ENCODE measurements at regions not wholly inside any gene's neighbourhood (a gene's known extent, or its start where the extent isn't known, plus 50 kb on each side); places are given as distances from the start of the nearest gene placed in this dataset.

DNA sequence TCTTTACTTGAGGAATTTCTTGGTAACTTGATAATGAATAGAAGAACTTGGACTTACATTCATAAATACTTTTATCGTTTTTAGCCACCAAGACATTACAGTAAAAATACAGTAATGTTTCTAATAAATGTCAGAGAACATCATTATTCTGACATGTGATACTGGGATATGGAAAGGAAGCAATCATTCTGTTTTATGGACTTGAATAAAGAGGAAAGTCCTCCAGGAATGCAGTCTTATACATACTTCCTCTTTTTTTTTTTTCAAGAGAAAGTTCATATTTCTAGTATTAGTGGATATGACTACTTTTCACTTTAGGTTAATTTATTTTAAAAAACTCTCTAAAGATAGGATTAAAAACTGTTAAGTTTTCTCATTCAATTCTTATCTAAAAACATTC lies 220.0 kb upstream of the SEMA3C start:
- TF ChIP-seq, protein P1, sequence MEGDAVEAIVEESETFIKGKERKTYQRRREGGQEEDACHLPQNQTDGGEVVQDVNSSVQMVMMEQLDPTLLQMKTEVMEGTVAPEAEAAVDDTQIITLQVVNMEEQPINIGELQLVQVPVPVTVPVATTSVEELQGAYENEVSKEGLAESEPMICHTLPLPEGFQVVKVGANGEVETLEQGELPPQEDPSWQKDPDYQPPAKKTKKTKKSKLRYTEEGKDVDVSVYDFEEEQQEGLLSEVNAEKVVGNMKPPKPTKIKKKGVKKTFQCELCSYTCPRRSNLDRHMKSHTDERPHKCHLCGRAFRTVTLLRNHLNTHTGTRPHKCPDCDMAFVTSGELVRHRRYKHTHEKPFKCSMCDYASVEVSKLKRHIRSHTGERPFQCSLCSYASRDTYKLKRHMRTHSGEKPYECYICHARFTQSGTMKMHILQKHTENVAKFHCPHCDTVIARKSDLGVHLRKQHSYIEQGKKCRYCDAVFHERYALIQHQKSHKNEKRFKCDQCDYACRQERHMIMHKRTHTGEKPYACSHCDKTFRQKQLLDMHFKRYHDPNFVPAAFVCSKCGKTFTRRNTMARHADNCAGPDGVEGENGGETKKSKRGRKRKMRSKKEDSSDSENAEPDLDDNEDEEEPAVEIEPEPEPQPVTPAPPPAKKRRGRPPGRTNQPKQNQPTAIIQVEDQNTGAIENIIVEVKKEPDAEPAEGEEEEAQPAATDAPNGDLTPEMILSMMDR (IDR thresholded peaks at IDR 0.05): no peak
- no peak for TF ChIP-seq POLR2A (IDR thresholded peaks at IDR 0.05)

All from thyroid gland (tissue), 4 donors.